ENCODE measurements at regions not wholly inside any gene's neighbourhood (a gene's known extent, or its start where the extent isn't known, plus 50 kb on each side); places are given as distances from the start of the nearest gene placed in this dataset.

- Mint-ChIP-seq H3K27ac (no peak overlapping the region), H3K4me3 (no peak overlapping the region), H3K4me1 (ENCODE audit: low read depth) (no peaks in the 10 kb centered on the region), H3K27me3 (ENCODE audit: low read depth) (no peaks in the 10 kb centered on the region), H3K9me3 (no peaks in the 10 kb centered on the region), H3K36me3 (ENCODE audit: low read depth) (no peaks in the 10 kb centered on the region)
- no peak for DNase-seq (ENCODE audit: low spot score)
Observed at GRCh38 chr13:99704390-99704789, 203.1 kb downstream of the TM9SF2 start.

DNA sequence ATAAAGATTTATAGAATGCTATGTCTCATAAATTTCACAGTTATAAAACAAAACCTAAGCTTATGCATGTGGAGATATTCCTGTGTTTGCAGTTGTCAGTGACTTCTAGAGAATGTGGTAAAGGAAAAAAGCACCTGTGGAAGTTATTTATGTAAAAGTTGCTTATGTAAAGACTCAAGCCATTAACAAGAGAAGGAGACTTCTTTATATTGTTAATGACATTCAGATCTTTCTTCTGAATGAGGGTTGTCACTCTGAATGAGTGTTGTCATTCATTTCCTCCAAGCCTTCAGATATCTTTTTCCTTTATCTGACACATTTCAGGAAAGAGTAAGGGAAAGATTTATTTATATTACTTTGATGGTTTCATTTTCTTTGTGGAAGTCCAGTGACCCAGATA, 202.6 kb downstream of the TM9SF2 start:
- Mint-ChIP-seq H3K27ac (no peak overlapping the region), H3K4me1 (ENCODE audit: low read depth) (no peaks in the 10 kb centered on the region), H3K9me3 (no peaks in the 10 kb centered on the region), H3K27me3 (ENCODE audit: low read depth) (no peaks in the 10 kb centered on the region), H3K4me3 (no peak overlapping the region), H3K36me3 (ENCODE audit: low read depth) (no peaks in the 10 kb centered on the region)
- DNase-seq (ENCODE audit: low spot score) = no peak

- Mint-ChIP-seq H3K4me3 (no peak overlapping the region), H3K36me3 (ENCODE audit: low read depth) (no peaks in the 10 kb centered on the region), H3K27me3 (ENCODE audit: low read depth) (no peaks in the 10 kb centered on the region), H3K4me1 (ENCODE audit: low read depth) (no peaks in the 10 kb centered on the region), H3K27ac (no peak overlapping the region), H3K9me3 (no peaks in the 10 kb centered on the region)
- no peak for DNase-seq (ENCODE audit: low spot score)
Observed at GRCh38 chr13:99702687-99703319, 201.5 kb downstream of the TM9SF2 start.

DNA sequence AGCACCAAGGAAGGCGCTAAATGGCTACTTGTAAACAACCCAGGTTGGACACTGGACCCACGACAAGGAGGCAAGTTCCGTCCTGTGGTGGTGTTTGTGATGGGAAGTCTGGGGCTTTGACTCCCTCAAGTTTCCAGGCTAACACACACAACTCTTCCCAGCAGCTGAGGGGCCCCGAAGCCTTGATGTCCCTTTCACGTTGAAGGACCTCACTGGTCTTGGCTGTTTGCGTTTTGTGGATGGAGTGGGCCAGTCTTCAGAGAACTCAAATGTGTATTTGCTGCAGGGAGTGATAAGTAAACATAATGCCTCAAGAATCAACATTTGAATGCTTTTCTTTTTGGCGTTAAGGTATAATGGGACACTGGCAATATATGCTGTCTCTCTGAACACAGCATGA, 199.2 kb downstream of the TM9SF2 start:
- H3K36me3 Mint-ChIP-seq (ENCODE audit: low read depth) = no peaks in the 10 kb centered on the region
- H3K27ac Mint-ChIP-seq = no peak overlapping the region
- no peak for DNase-seq (ENCODE audit: low spot score)
- no peak overlapping the region for H3K4me3 Mint-ChIP-seq
- H3K4me1 Mint-ChIP-seq (ENCODE audit: low read depth) = no peaks in the 10 kb centered on the region
- H3K9me3 Mint-ChIP-seq = no peaks in the 10 kb centered on the region
- no peaks in the 10 kb centered on the region for H3K27me3 Mint-ChIP-seq (ENCODE audit: low read depth)

GRCh38 chr13:99698816-99699099, 197.5 kb downstream of the TM9SF2 start:
- H3K36me3 Mint-ChIP-seq (ENCODE audit: low read depth) = no peaks in the 10 kb centered on the region
- no peaks in the 10 kb centered on the region for H3K9me3 Mint-ChIP-seq
- H3K4me3 Mint-ChIP-seq = no peak overlapping the region
- H3K27me3 Mint-ChIP-seq (ENCODE audit: low read depth) = no peaks in the 10 kb centered on the region
- DNase-seq (ENCODE audit: low spot score) = no peak
- H3K4me1 Mint-ChIP-seq (ENCODE audit: low read depth) = no peaks in the 10 kb centered on the region
- no peak overlapping the region for H3K27ac Mint-ChIP-seq

- Mint-ChIP-seq H3K36me3 (ENCODE audit: low read depth) (no peaks in the 10 kb centered on the region), H3K27me3 (ENCODE audit: low read depth) (no peaks in the 10 kb centered on the region), H3K9me3 (no peaks in the 10 kb centered on the region), H3K4me3 (no peak overlapping the region), H3K4me1 (ENCODE audit: low read depth) (no peaks in the 10 kb centered on the region), H3K27ac (no peak overlapping the region)
- DNase-seq (ENCODE audit: low spot score) = no peak
Observed at GRCh38 chr13:99698010-99698815, 196.9 kb downstream of the TM9SF2 start.

- Mint-ChIP-seq H3K4me1 (ENCODE audit: low read depth) (no peaks in the 10 kb centered on the region), H3K4me3 (no peak overlapping the region), H3K27me3 (ENCODE audit: low read depth) (peaks cover 5% of the 10 kb centered on the region), H3K27ac (no peak overlapping the region), H3K9me3 (no peaks in the 10 kb centered on the region), H3K36me3 (ENCODE audit: low read depth) (no peaks in the 10 kb centered on the region)
- no peak for DNase-seq (ENCODE audit: low spot score)
Observed at GRCh38 chr13:99695857-99696256, 194.6 kb downstream of the TM9SF2 start.

DNA sequence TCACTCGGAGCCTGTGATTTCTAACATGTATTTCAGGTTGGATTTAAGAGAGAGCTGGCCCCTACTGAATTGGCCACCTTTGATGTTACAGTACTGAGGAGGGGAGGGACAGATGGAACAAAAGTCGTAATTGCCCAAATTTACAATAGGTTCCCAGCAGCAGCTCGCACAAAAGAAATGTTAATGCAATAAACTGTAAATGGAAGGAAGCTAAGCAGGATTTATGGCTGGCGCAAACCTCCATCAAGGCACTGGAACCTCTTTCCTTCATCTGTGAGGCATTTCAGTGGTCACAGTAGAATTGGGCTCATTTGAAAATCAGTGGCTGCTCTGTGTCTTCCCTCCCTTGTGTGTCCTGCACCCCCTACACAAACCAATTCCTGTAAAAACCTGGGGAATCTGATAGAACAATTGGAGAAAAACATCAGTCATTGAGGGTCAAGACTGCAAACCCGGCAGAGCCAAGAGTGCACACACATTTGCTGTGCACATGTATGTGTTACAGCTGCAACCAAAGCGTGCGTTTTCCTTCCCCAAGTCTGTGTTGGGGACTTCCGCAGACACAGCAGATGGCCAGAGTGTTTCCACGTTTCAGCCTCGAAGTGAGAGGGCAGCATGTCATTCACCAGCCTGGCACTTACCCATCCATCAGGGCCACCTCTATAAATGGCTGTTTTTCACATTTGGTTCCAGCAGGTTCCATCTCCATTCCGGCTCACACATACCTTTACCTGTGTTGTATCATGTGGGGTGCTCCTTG, 192.8 kb downstream of the TM9SF2 start:
- no peak for DNase-seq (ENCODE audit: low spot score)
- Mint-ChIP-seq H3K9me3 (no peaks in the 10 kb centered on the region), H3K4me1 (ENCODE audit: low read depth) (no peaks in the 10 kb centered on the region), H3K27ac (no peak overlapping the region), H3K4me3 (no peak overlapping the region), H3K27me3 (ENCODE audit: low read depth) (peaks cover 11% of the 10 kb centered on the region), H3K36me3 (ENCODE audit: low read depth) (no peaks in the 10 kb centered on the region)

GRCh38 chr13:99693351-99693750, 192.1 kb downstream of the TM9SF2 start:
- Mint-ChIP-seq H3K27me3 (ENCODE audit: low read depth) (peaks cover 11% of the 10 kb centered on the region), H3K36me3 (ENCODE audit: low read depth) (no peaks in the 10 kb centered on the region), H3K4me3 (no peak overlapping the region), H3K4me1 (ENCODE audit: low read depth) (no peaks in the 10 kb centered on the region), H3K9me3 (no peaks in the 10 kb centered on the region), H3K27ac (no peak overlapping the region)
- no peak for DNase-seq (ENCODE audit: low spot score)

GRCh38 chr13:99692854-99693253, 191.6 kb downstream of the TM9SF2 start:
- Mint-ChIP-seq H3K4me3 (no peak overlapping the region), H3K27ac (no peak overlapping the region), H3K4me1 (ENCODE audit: low read depth) (no peaks in the 10 kb centered on the region), H3K27me3 (ENCODE audit: low read depth) (peaks cover 11% of the 10 kb centered on the region), H3K36me3 (ENCODE audit: low read depth) (no peaks in the 10 kb centered on the region), H3K9me3 (no peaks in the 10 kb centered on the region)
- DNase-seq (ENCODE audit: low spot score) = no peak

- H3K27me3 Mint-ChIP-seq (ENCODE audit: low read depth) = peaks cover 15% of the 10 kb centered on the region
- H3K27ac Mint-ChIP-seq = no peak overlapping the region
- no peak for DNase-seq (ENCODE audit: low spot score)
- no peaks in the 10 kb centered on the region for H3K36me3 Mint-ChIP-seq (ENCODE audit: low read depth)
- no peaks in the 10 kb centered on the region for H3K9me3 Mint-ChIP-seq
- no peaks in the 10 kb centered on the region for H3K4me1 Mint-ChIP-seq (ENCODE audit: low read depth)
- H3K4me3 Mint-ChIP-seq = no peak overlapping the region
Observed at GRCh38 chr13:99691552-99691951, 190.3 kb downstream of the TM9SF2 start.

DNA sequence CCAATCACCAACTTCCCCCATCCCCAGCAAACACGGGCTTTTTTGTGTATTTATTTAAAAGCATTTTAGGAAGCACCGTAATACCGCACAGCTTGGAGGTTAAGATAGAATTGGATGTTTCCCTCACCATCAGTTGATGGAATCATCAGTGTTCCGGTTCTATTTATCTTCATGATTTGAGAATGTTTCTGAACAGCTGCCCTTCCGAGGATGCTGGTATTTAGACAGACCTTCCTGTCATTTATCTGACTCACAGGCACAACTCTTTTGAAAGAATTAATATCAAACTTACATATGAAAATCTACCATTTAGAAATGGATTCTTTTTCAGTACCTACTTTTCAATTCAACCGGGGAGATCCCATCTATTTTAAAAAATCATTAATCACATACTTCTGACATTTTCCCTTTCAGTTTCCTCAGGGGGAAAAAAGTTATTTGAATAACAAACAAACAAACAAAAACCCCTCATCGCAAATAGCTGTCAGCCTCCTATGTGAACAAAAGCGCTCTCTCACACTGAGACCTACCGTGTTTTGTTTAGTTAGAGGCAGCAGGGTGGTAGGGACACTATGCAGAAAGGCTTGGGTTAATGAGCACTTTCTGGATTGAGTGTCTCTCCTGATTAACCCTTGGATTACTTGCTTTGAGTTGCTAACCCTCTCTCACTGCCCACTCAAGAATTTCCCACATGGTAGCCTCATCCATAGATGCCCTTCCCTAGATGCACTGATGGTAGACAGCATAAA, 189.3 kb downstream of the TM9SF2 start:
- peaks cover 19% of the 10 kb centered on the region for H3K27me3 Mint-ChIP-seq (ENCODE audit: low read depth)
- no peak for DNase-seq (ENCODE audit: low spot score)
- no peak overlapping the region for H3K4me3 Mint-ChIP-seq
- no peaks in the 10 kb centered on the region for H3K36me3 Mint-ChIP-seq (ENCODE audit: low read depth)
- H3K4me1 Mint-ChIP-seq (ENCODE audit: low read depth) = no peaks in the 10 kb centered on the region
- H3K27ac Mint-ChIP-seq = no peak overlapping the region
- H3K9me3 Mint-ChIP-seq = no peaks in the 10 kb centered on the region

GRCh38 chr13:99689955-99690354, 188.7 kb downstream of the TM9SF2 start:
- Mint-ChIP-seq H3K27me3 (ENCODE audit: low read depth) (peaks cover 19% of the 10 kb centered on the region), H3K4me1 (ENCODE audit: low read depth) (no peaks in the 10 kb centered on the region), H3K4me3 (no peak overlapping the region), H3K27ac (no peak overlapping the region), H3K9me3 (no peaks in the 10 kb centered on the region), H3K36me3 (ENCODE audit: low read depth) (no peaks in the 10 kb centered on the region)
- DNase-seq (ENCODE audit: low spot score) = no peak

DNA sequence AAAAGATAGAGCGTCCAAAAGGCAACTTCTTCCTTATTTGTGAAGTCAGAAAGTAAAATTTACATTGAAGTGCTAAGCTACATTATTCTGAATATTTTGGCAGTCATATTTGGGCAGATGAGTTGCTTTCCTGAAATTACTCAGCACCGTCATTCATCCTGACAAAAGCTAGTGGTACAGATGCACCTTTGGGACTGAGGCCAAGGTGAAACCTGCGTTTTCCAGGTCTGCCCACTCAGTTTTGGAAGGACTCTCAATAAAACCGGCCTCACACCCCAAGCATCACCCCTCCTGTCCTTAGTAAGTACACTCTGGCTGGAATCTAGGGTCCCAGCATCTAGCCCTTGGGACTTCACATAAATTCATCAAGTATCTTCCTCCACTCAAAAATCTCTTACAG, 187.5 kb downstream of the TM9SF2 start:
- H3K4me1 Mint-ChIP-seq (ENCODE audit: low read depth) = no peaks in the 10 kb centered on the region
- H3K27me3 Mint-ChIP-seq (ENCODE audit: low read depth) = peaks cover 19% of the 10 kb centered on the region
- no peaks in the 10 kb centered on the region for H3K36me3 Mint-ChIP-seq (ENCODE audit: low read depth)
- no peaks in the 10 kb centered on the region for H3K9me3 Mint-ChIP-seq
- no peak for DNase-seq (ENCODE audit: low spot score)
- no peak overlapping the region for H3K27ac Mint-ChIP-seq
- no peak overlapping the region for H3K4me3 Mint-ChIP-seq
